Uterus (tissue), 3 donors: ENCODE measurements at regions not wholly inside any gene's neighbourhood (a gene's known extent, or its start where the extent isn't known, plus 50 kb on each side); places are given as distances from the start of the nearest gene placed in this dataset.
"Not testable (repeated sequence)": the region's sequence is repeated elsewhere in the genome, so short reads cannot be mapped to it uniquely, and the experiment has no call there.

Experiments used
- DNase-seq, 2 donors: peaks; one replicate each; pipeline ENCODE4 v3.0.0-alpha.2; 2019 to 2020
- H3K27ac ChIP-seq, 2 donors: fragments of 200-600 bp; sonication (generic); 1 replicate in 1 of 2; 2 replicates in 1 of 2; pipeline ENCODE4 v1.5.1; 2016 to 2018
- H3K27me3 ChIP-seq, 2 donors: fragments of 200-600 bp; sonication (generic); one replicate each; pipeline ENCODE4 v1.5.1; 2018 to 2019; ENCODE audit warnings: control low read depth in 1 of 2
- H3K36me3 ChIP-seq, 2 donors: fragments of 200-600 bp; sonication (generic); one replicate each; pipeline ENCODE4 v1.5.1; 2019; ENCODE audit warnings: control low read depth in 1 of 2
- H3K4me1 ChIP-seq, 2 donors: fragments of 200-600 bp; sonication (generic); one replicate each; pipeline ENCODE4 v1.5.1; 2018 to 2019; ENCODE audit warnings: control low read depth in 1 of 2
- H3K4me3 ChIP-seq, 2 donors: fragments of 200-600 bp; sonication (generic); 1 replicate in 1 of 2; 2 replicates in 1 of 2; pipeline ENCODE4 v1.5.1; 2018 to 2019; ENCODE audit warnings: mild to moderate bottlenecking in 1 of 2
- H3K9me3 ChIP-seq, 2 donors: fragments of 200-600 bp; sonication (generic); one replicate each; pipeline ENCODE4 v1.5.1; 2019; ENCODE audit warnings: control low read depth in 1 of 2
- CTCF ChIP-seq, 4 experiments: fragments of 200-600 bp in 2 of 4; fragments of 450-650 bp in 2 of 4; sonication (generic) in 2 of 4; IDR thresholded peaks; one replicate each; pipeline ENCODE4 v1.5.1; 2016 to 2019; ENCODE audit warnings: antibody characterized with exemption in 4 of 4, mild to moderate bottlenecking in 2 of 4, moderate library complexity in 1 of 4
- POLR2A ChIP-seq, 2 donors: fragments of 450-650 bp; IDR thresholded peaks; one replicate each; pipeline ENCODE4 v1.6.1; 2016; ENCODE audit warnings: antibody characterized with exemption in 2 of 2, mild to moderate bottlenecking in 1 of 2, moderate library complexity in 1 of 2
- intact Hi-C: fragments of 100-400 bp; cut with DNase I; formaldehyde crosslinking; loops from one replicate; pipeline ENCODE4 v1.15.1; 2023; ENCODE audit warnings: low total_unique reads
- donor health status: DM: yes; HTN: yes; CAD: no.

GRCh38 chr17:27158382-27158781 lies 135.5 kb upstream of the WSB1 start:
- DNase-seq = no peak

GRCh38 chr17:27180322-27180721 lies 113.6 kb upstream of the WSB1 start:
- Histone ChIP-seq H3K27ac (no peak overlapping the region), H3K4me3 (no peak overlapping the region), H3K27me3 (no peaks in the 10 kb centered on the region), H3K36me3 (no peaks in the 10 kb centered on the region), H3K9me3 (no peaks in the 10 kb centered on the region), H3K4me1 (no peaks in the 10 kb centered on the region)
- TF ChIP-seq CTCF (IDR thresholded peaks at IDR 0.05) = no peak
- no peak for TF ChIP-seq POLR2A (IDR thresholded peaks at IDR 0.05)
- no peak for DNase-seq
- intact Hi-C loops = no loop called here

More at GRCh38 chr17:27158382-27158781, 135.5 kb upstream of the WSB1 start:
- TF ChIP-seq POLR2A (IDR thresholded peaks at IDR 0.05) (no peak), CTCF (IDR thresholded peaks at IDR 0.05) (no peak)
- no peak overlapping the region for H3K4me3 ChIP-seq
- H3K27ac ChIP-seq = no peak overlapping the region
- H3K4me1 ChIP-seq = no peaks in the 10 kb centered on the region
- intact Hi-C loops = no loop called here
- H3K9me3 ChIP-seq = no peaks in the 10 kb centered on the region
- no peaks in the 10 kb centered on the region for H3K36me3 ChIP-seq
- no peaks in the 10 kb centered on the region for H3K27me3 ChIP-seq

- H3K4me3 ChIP-seq, H3K4me1 ChIP-seq, intact Hi-C loops, H3K9me3 ChIP-seq, DNase-seq, H3K27me3 ChIP-seq, H3K27ac ChIP-seq, H3K36me3 ChIP-seq: not testable (repeated sequence)
These were observed 112.5 kb upstream of the WSB1 start for GRCh38 chr17:27181379-27181925.

GRCh38 chr17:27181935-27182334 lies 112.0 kb upstream of the WSB1 start:
- no peaks in the 10 kb centered on the region for H3K36me3 ChIP-seq
- no peak for TF ChIP-seq CTCF (IDR thresholded peaks at IDR 0.05)
- no peak for TF ChIP-seq POLR2A (IDR thresholded peaks at IDR 0.05)
- no peak overlapping the region for H3K4me3 ChIP-seq
- no peaks in the 10 kb centered on the region for H3K4me1 ChIP-seq
- H3K27ac ChIP-seq = no peak overlapping the region
- DNase-seq = no peak
- intact Hi-C loops = no loop called here
- H3K27me3 ChIP-seq = no peaks in the 10 kb centered on the region
- H3K9me3 ChIP-seq = no peaks in the 10 kb centered on the region

GRCh38 chr17:27197505-27197904 lies 96.4 kb upstream of the WSB1 start:
- not testable (repeated sequence) for H3K36me3 ChIP-seq

More at GRCh38 chr17:27197505-27197904, 96.4 kb upstream of the WSB1 start:
- H3K9me3 ChIP-seq, H3K27me3 ChIP-seq, H3K4me1 ChIP-seq, intact Hi-C loops, H3K4me3 ChIP-seq, H3K27ac ChIP-seq: not testable (repeated sequence)
- peak in 1 of 4 experiments; percentile 5 for TF ChIP-seq CTCF (IDR thresholded peaks at IDR 0.05)
- peak; percentile 20 for DNase-seq
